Esophagus muscularis mucosa (tissue), 3 donors: ENCODE measurements at regions not wholly inside any gene's neighbourhood (a gene's known extent, or its start where the extent isn't known, plus 50 kb on each side); places are given as distances from the start of the nearest gene placed in this dataset.

ENCODE experiments used
- POLR2A ChIP-seq: fragments of 450-650 bp; IDR thresholded peaks from one replicate; pipeline ENCODE4 v1.6.1; 2017; ENCODE audit warnings: antibody characterized with exemption, moderate library complexity, mild to moderate bottlenecking, low read depth
- TF ChIP-seq, protein P1 (sequence below), 3 experiments: fragments of 200-600 bp in 2 of 3; fragments of 450-650 bp in 1 of 3; sonication (generic) in 2 of 3; IDR thresholded peaks; one replicate each; pipeline ENCODE4 v1.5.1; 2017 to 2019; ENCODE audit warnings: antibody characterized with exemption in 3 of 3, mild to moderate bottlenecking in 2 of 3, moderate library complexity in 1 of 3

DNA sequence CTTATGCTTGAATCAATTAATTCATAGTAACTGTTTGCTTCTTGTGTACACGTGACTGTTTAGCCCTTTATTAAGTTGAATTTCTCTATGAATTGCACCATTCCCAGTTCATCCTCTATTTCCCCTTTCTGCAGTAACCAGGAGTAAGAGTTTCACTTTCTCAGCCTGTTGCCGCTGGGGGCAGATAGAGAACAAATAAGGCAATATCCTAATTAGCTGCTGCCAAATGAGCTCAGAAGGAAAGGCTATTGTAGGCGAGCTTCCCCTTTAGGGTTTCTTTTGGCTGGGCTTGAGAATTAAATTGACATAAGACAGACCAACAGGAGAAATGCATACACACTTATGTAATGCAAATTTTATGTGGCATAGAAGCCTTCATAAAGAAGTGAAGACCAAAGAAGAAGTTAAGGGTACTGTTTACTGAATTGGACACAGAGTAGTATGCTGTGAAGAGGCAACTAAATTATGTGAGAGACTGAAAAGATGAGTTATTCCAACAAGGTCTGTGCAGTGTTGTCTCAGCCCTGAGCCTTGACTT, 1594.7 kb downstream of the TECRL start:
- TF ChIP-seq, protein P1, sequence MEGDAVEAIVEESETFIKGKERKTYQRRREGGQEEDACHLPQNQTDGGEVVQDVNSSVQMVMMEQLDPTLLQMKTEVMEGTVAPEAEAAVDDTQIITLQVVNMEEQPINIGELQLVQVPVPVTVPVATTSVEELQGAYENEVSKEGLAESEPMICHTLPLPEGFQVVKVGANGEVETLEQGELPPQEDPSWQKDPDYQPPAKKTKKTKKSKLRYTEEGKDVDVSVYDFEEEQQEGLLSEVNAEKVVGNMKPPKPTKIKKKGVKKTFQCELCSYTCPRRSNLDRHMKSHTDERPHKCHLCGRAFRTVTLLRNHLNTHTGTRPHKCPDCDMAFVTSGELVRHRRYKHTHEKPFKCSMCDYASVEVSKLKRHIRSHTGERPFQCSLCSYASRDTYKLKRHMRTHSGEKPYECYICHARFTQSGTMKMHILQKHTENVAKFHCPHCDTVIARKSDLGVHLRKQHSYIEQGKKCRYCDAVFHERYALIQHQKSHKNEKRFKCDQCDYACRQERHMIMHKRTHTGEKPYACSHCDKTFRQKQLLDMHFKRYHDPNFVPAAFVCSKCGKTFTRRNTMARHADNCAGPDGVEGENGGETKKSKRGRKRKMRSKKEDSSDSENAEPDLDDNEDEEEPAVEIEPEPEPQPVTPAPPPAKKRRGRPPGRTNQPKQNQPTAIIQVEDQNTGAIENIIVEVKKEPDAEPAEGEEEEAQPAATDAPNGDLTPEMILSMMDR (IDR thresholded peaks at IDR 0.05), result no peak
- TF ChIP-seq POLR2A, result no peak
